NCI-H146 (cell line): ENCODE measurements at regions not wholly inside any gene's neighbourhood (a gene's known extent, or its start where the extent isn't known, plus 50 kb on each side); places are given as distances from the start of the nearest gene placed in this dataset.
"Not testable (repeated sequence)": the region's sequence is repeated elsewhere in the genome, so short reads cannot be mapped to it uniquely, and the experiment has no call there.

Experiments used
- DNase-seq: peaks from one replicate; lab custom pipeline; 2025; lab: John Stamatoyannopoulos, UW

GRCh38 chr10:35993591-35994515 lies 351.8 kb upstream of the FZD8 start:
- DNase-seq, result no peak

- DNase-seq, result no peak
These were observed 350.0 kb upstream of the FZD8 start for GRCh38 chr10:35992107-35992506.

- no peak for DNase-seq
These were observed 344.8 kb upstream of the FZD8 start for GRCh38 chr10:35986756-35987502.

- no peak for DNase-seq
These were observed 337.0 kb upstream of the FZD8 start for GRCh38 chr10:35979116-35979515.

- DNase-seq, result peak; percentile 61
These were observed 332.0 kb upstream of the FZD8 start for GRCh38 chr10:35973912-35974591.

- no peak for DNase-seq
These were observed 330.2 kb upstream of the FZD8 start for GRCh38 chr10:35972275-35972674.

- no peak for DNase-seq
These were observed 329.3 kb upstream of the FZD8 start for GRCh38 chr10:35971397-35971796.

GRCh38 chr10:35963685-35964084 lies 321.6 kb upstream of the FZD8 start:
- DNase-seq, result no peak

- no peak for DNase-seq
These were observed 319.4 kb upstream of the FZD8 start for GRCh38 chr10:35961501-35961900.

GRCh38 chr10:35959252-35959651 lies 317.2 kb upstream of the FZD8 start:
- DNase-seq, result no peak

GRCh38 chr10:35958609-35959008 lies 316.5 kb upstream of the FZD8 start:
- not testable (repeated sequence) for DNase-seq

- DNase-seq, result no peak
These were observed 308.6 kb upstream of the FZD8 start for GRCh38 chr10:35950701-35951100.

- DNase-seq, result no peak
These were observed 308.1 kb upstream of the FZD8 start for GRCh38 chr10:35950226-35950625.

GRCh38 chr10:35949811-35950211 lies 307.7 kb upstream of the FZD8 start:
- DNase-seq, result no peak

GRCh38 chr10:35946556-35946955 lies 304.5 kb upstream of the FZD8 start:
- no peak for DNase-seq

GRCh38 chr10:35942057-35942456 lies 300.0 kb upstream of the FZD8 start:
- no peak for DNase-seq

GRCh38 chr10:35940141-35941041 lies 298.3 kb upstream of the FZD8 start:
- DNase-seq, result peak; percentile 90

- no peak for DNase-seq
These were observed 296.1 kb upstream of the FZD8 start for GRCh38 chr10:35938160-35938559.

- no peak for DNase-seq
These were observed 295.4 kb upstream of the FZD8 start for GRCh38 chr10:35937546-35937945.

- DNase-seq, result peak; percentile 83
These were observed 292.5 kb upstream of the FZD8 start for GRCh38 chr10:35934642-35934995.

GRCh38 chr10:35933940-35934641 lies 292.0 kb upstream of the FZD8 start:
- DNase-seq, result peak; percentile 72
